HCT116 (cell line): ENCODE measurements at regions not wholly inside any gene's neighbourhood (a gene's known extent, or its start where the extent isn't known, plus 50 kb on each side); places are given as distances from the start of the nearest gene placed in this dataset.

ENCODE experiments used
- ATAC-seq: fragments of 200-7000 bp; cut with Tn5 transposase; 2 replicates; pipeline ENCODE4 v1.9.1; 2020; ENCODE audit warnings: mild to moderate bottlenecking, moderate library complexity
- BruUV-seq: library from RNA; stranded (reverse); fragments of 400-500 nt; replicated peaks from 2 replicates; lab custom pipeline; 2021; lab: Mats Ljungman, UMichigan
- CTCF ChIA-PET: fragments of 300-600 bp; sonication (Branson Sonifier 250); formaldehyde crosslinking; loops from one replicate; lab custom pipeline; 2021; ENCODE audit warnings: antibody characterized with exemption; lab: Charles Lee
- POLR2A ChIA-PET: fragments of 300-600, 350-600 bp; sonication (Branson Sonifier 250); formaldehyde crosslinking; loops from one replicate; lab custom pipeline; 2021; ENCODE audit warnings: antibody characterized with exemption; lab: Charles Lee
- RAD21 ChIA-PET, 2 experiments: fragments of 300-600 bp; sonication (Branson Sonifier 250); formaldehyde crosslinking; loops; one replicate each; lab custom pipeline; 2023; ENCODE audit warnings: low total read pairs in 2 of 2; ENCODE audit not compliant: uncharacterized antibody in 2 of 2, unreplicated experiment in 2 of 2, low non-redundant PET in 1 of 2; lab: Charles Lee
- DNase-seq: peaks from one replicate; pipeline ENCODE4 v3.0.0-alpha.2; 2010; ENCODE audit warnings: low read depth, low spot score
- H2AFZ ChIP-seq: fragments of 200-600 bp; shearing (Covaris generic), sonication (generic); 2 replicates; pipeline ENCODE4 v1.6.1; 2017; ENCODE audit warnings: low read depth, mixed run types, mixed read lengths, antibody characterized with exemption, low read length; ENCODE audit not compliant: poor library complexity, severe bottlenecking
- H3K27ac ChIP-seq: 2 replicates; pipeline ENCODE4 v1.5.1; 2012; ENCODE audit warnings: low read depth, low read length
- H3K27me3 ChIP-seq: fragments of 200-600 bp; sonication (generic); 2 replicates; pipeline ENCODE4 v1.6.1; 2016; ENCODE audit warnings: mixed run types, low read length, mixed read lengths; ENCODE audit not compliant: insufficient read depth
- H3K36me3 ChIP-seq, 2 experiments: fragments of 200-500 bp in 1 of 2; fragments of 200-600 bp in 1 of 2; sonication (Bioruptor generic) in 1 of 2; sonication (generic) in 1 of 2; 2 replicates each; pipeline versions ENCODE4 v1.5.1 to v1.6.1; 2014 to 2016; ENCODE audit warnings: low read length in 2 of 2, inconsistent platforms in 1 of 2, mixed read lengths in 1 of 2, mixed run types in 1 of 2; ENCODE audit not compliant: insufficient read depth in 2 of 2, control insufficient read depth in 1 of 2
- H3K4me1 ChIP-seq, 2 experiments: fragments of 200-600 bp in 1 of 2; sonication (generic) in 1 of 2; 2 replicates each; pipeline versions ENCODE4 v1.5.1 to v1.6.1; 2012 to 2017; ENCODE audit warnings: low read length in 2 of 2, inconsistent platforms in 1 of 2, mild to moderate bottlenecking in 1 of 2, mixed read lengths in 1 of 2, mixed run types in 1 of 2, moderate library complexity in 1 of 2; ENCODE audit not compliant: insufficient read depth in 2 of 2, control insufficient read depth in 1 of 2
- H3K4me2 ChIP-seq: fragments of 200-600 bp; sonication (generic); 2 replicates; pipeline ENCODE4 v1.6.1; 2017; ENCODE audit warnings: mixed run types, low read length, mixed read lengths
- H3K4me3 ChIP-seq, 2 experiments: fragments of 200-600 bp in 1 of 2; sonication (generic) in 1 of 2; replicated peaks in 1 of 2; 2 replicates each; pipeline ENCODE4 v1.5.1; 2011 to 2016; ENCODE audit warnings: low read length in 2 of 2, control low read depth in 1 of 2, low read depth in 1 of 2, mild to moderate bottlenecking in 1 of 2, mixed read lengths in 1 of 2, mixed run types in 1 of 2
- H3K79me2 ChIP-seq: fragments of 200-600 bp; sonication (generic); 2 replicates; pipeline ENCODE4 v1.6.1; 2017; ENCODE audit warnings: mild to moderate bottlenecking, mixed run types, low read length, moderate library complexity, mixed read lengths; ENCODE audit not compliant: insufficient read depth
- H3K9ac ChIP-seq: fragments of 200-600 bp; sonication (generic); 2 replicates; pipeline ENCODE4 v1.6.1; 2016; ENCODE audit warnings: low read length, mixed read lengths
- H3K9me2 ChIP-seq: fragments of 200-600 bp; sonication (generic), shearing (Covaris generic); 2 replicates; pipeline ENCODE4 v1.6.1; 2017; ENCODE audit warnings: mixed run types, mild to moderate bottlenecking, moderate library complexity; ENCODE audit not compliant: insufficient read depth
- H3K9me3 ChIP-seq, 2 experiments: fragments of 200-500 bp in 1 of 2; fragments of 200-600 bp in 1 of 2; sonication (Bioruptor generic) in 1 of 2; sonication (generic) in 1 of 2; 2 replicates each; pipeline ENCODE4 v1.6.1; 2014 to 2017; ENCODE audit warnings: low read length in 2 of 2, mixed read lengths in 2 of 2, inconsistent platforms in 1 of 2, low read depth in 1 of 2, mild to moderate bottlenecking in 1 of 2, mixed run types in 1 of 2, moderate library complexity in 1 of 2; ENCODE audit not compliant: control insufficient read depth in 1 of 2, insufficient read depth in 1 of 2
- H4K20me1 ChIP-seq: fragments of 200-600 bp; sonication (generic), shearing (Covaris generic); 2 replicates; pipeline ENCODE4 v1.6.1; 2017; ENCODE audit warnings: mixed run types, mild to moderate bottlenecking, moderate library complexity; ENCODE audit not compliant: insufficient read depth
- CEBPB ChIP-seq: IDR thresholded peaks from 2 replicates; pipeline ENCODE4 v1.6.1; 2012; ENCODE audit warnings: low read depth
- ELF1 ChIP-seq: IDR thresholded peaks from 2 replicates; pipeline ENCODE4 v1.6.1; 2012; ENCODE audit warnings: low read depth, borderline replicate concordance
- FOSL1 ChIP-seq: IDR thresholded peaks from 2 replicates; pipeline ENCODE4 v1.6.1; 2012; ENCODE audit warnings: low read depth
- SIN3A ChIP-seq: IDR thresholded peaks from 2 replicates; pipeline ENCODE4 v1.6.1; 2012; ENCODE audit warnings: low read depth
- intact Hi-C: fragments of 100-400 bp; cut with micrococcal nuclease; formaldehyde crosslinking; loops from 2 replicates; pipeline ENCODE4 v1.10.0; 2022
- TF ChIP-seq, protein P1 (sequence below): IDR thresholded peaks from 2 replicates; pipeline ENCODE4 v1.6.1; 2012
- TF ChIP-seq, protein P2 (sequence below): IDR thresholded peaks from 2 replicates; pipeline ENCODE4 v1.6.1; 2012

DNA sequence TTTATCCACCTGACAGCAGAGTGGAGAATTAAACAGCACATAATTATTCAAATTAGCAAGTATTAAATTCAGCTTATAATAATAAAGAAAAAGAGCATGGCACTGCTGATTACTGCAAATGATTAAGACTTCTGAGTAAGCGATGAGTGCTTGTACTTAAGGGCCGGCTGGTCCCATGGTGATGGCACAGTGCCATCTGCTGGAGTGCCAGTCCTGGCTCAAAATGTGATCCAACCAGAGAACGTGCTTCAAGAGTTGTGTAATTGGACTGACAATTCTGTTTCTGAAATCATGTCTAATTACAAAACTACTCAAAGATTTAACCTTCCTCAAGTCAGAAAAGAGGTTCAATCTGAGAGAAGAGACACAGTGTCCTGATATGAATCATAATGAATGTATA lies 181.6 kb upstream of the RGS17 start (continued):
- TF ChIP-seq ELF1, result no peak

DNA sequence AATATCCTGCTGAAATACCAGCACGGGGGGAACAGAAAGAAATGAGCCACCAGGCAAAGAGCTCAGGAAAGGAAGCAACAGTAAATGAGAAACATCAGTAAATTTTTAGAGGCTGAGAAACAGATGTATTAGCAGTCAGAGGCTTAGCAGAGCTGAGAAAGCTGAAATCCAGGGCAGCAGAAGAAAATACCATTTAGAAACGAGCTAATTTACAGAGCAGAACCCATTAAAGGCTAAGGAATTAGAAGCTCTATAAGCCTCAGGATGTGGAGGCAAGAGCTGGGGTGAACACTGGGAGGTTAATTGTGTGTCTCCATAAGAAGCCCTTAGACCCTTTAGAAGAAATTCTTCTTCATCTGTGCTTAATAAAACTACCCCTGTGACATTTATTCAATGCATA lies 178.6 kb upstream of the RGS17 start:
- TF ChIP-seq CEBPB, result no peak
- intact Hi-C loops, result no loop called here
- POLR2A ChIA-PET, result no interaction called here
- no peaks in the 10 kb centered on the region for H3K4me1 ChIP-seq
- no peak overlapping the region for H2AFZ ChIP-seq
- H3K27me3 ChIP-seq, result peaks cover 40% of the 10 kb centered on the region
- H3K9ac ChIP-seq, result no peak overlapping the region
- CTCF ChIA-PET, result no interaction called here
- RAD21 ChIA-PET, result no interaction called here
- H3K9me3 ChIP-seq, result no peaks in the 10 kb centered on the region
- no TSS peak for BruUV-seq
- H3K79me2 ChIP-seq, result no peaks in the 10 kb centered on the region
- no peaks in the 10 kb centered on the region for H3K9me2 ChIP-seq
- no peak overlapping the region for H3K27ac ChIP-seq
- no peak overlapping the region for H3K4me3 ChIP-seq
- H3K4me2 ChIP-seq, result no peak overlapping the region
- no peaks in the 10 kb centered on the region for H4K20me1 ChIP-seq
- DNase-seq (no peak), ATAC-seq (no peak)
- no peaks in the 10 kb centered on the region for H3K36me3 ChIP-seq

DNA sequence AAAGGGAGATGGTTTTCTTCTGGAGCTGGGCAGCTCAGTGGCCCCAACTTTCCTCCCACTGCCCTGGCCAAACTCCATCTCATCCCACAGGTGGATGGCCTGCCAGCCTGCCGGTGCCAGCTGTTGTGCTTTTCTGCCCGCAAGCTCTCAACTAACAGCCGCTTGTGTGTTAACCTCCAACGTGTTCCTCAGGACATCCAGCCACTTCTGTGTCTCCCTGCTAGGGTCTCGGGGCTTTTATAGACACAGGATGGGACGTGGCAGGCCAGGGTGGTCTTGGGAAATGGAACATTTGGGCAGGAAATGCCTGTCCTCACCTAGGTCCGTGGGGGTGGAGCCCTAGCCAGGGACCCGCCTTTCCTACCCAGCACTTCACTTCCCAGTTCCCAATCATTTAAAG lies 171.1 kb upstream of the RGS17 start:
- ChIA-PET POLR2A (no interaction called here), RAD21 (no interaction called here), CTCF (no interaction called here)
- no TSS peak for BruUV-seq
- H3K9ac ChIP-seq, result no peak overlapping the region
- no peak for TF ChIP-seq FOSL1
- TF ChIP-seq, protein P1, sequence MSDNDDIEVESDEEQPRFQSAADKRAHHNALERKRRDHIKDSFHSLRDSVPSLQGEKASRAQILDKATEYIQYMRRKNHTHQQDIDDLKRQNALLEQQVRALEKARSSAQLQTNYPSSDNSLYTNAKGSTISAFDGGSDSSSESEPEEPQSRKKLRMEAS, result no peak
- no peak for TF ChIP-seq SIN3A
- TF ChIP-seq, protein P2, sequence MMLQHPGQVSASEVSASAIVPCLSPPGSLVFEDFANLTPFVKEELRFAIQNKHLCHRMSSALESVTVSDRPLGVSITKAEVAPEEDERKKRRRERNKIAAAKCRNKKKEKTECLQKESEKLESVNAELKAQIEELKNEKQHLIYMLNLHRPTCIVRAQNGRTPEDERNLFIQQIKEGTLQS, result no peak
- no peaks in the 10 kb centered on the region for H3K36me3 ChIP-seq
- H4K20me1 ChIP-seq, result no peaks in the 10 kb centered on the region
- H2AFZ ChIP-seq, result no peak overlapping the region
- intact Hi-C loops, result no loop called here
- ATAC-seq (no peak), DNase-seq (no peak)
- H3K79me2 ChIP-seq, result no peaks in the 10 kb centered on the region
- no peak overlapping the region for H3K4me2 ChIP-seq
- peaks cover 11% of the 10 kb centered on the region for H3K27me3 ChIP-seq
- no peak overlapping the region for H3K4me3 ChIP-seq
- no peaks in the 10 kb centered on the region for H3K9me3 ChIP-seq
- H3K27ac ChIP-seq, result no peak overlapping the region
- H3K9me2 ChIP-seq, result no peaks in the 10 kb centered on the region
- no peaks in the 10 kb centered on the region for H3K4me1 ChIP-seq
